Dermis blood vessel endothelial cell (primary cell): ENCODE measurements at regions not wholly inside any gene's neighbourhood (a gene's known extent, or its start where the extent isn't known, plus 50 kb on each side); places are given as distances from the start of the nearest gene placed in this dataset.

Source experiments
- DNase-seq: peaks from one replicate; pipeline ENCODE4 v3.0.0; 2010

DNA sequence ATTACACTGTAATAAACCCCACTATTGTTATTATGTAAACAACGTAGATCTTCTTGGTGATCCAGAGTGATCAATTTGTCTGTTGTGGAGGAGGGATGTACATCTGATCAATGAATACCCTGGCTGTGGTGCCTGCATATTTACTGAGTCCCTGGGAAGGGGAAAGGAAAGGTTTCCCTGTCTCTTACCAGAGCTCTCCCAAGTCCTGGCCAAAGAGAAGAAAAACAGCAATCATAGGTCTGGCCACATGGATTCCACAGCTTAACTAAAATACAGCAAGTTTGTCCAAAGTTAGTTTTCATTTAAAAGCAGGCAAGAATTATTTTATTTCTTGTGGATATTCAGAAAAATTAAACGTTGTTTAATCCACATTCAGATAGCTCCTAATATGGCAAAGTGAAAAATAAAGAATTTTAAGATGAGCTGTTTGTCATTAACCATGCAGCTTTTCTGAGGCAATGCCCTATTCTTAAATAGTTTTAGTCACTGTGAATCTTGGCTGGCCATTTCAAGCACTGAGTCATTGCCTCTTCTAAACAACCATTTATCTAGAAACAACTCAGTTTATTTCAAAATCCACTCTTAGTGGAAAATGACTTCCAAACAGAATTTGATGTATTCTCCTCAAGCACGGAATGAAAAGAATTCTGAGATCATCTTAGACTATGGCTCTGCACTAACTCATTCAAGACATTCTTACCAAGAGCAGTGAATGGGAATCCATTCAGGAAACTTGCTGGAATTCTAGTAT lies 1004.4 kb upstream of the CDH2 start:
- DNase-seq, result peak; percentile 66

DNA sequence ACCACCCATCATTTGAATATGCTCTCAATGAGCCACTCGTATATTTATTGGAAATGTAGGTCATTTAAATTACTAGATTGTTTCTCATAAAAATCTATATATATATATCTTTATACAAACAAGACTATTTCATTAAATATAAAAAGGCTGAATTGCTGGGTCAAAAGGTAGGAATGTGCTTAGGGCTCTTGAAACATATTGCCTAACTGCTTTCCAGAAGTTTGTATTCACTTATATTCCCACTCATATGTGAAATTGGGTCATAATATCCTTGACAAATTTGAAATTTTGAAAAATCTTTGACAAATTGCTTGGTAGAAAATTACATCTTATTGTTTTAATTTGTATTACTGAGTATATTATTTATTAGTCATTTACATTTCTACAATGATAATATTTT lies 999.8 kb upstream of the CDH2 start:
- DNase-seq, result no peak

DNA sequence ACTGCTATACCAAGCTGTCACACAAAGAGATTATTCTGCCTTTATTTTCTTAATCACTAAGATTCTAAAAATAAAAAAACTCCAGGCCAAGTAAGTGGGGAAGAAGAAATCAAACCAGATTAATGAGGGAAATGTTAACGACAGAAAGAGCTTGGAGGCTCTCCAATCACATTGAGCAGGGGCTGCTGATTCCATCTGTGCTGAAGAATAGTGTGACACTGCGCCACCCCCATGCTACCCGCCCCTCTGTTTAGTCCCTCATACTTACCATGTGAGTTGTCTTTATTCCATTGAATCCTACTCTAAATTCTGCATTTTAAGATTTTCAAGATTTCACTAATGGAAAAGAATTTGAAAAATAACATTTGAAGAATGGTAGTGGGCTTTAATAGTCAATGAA lies 998.0 kb upstream of the CDH2 start:
- no peak for DNase-seq

DNA sequence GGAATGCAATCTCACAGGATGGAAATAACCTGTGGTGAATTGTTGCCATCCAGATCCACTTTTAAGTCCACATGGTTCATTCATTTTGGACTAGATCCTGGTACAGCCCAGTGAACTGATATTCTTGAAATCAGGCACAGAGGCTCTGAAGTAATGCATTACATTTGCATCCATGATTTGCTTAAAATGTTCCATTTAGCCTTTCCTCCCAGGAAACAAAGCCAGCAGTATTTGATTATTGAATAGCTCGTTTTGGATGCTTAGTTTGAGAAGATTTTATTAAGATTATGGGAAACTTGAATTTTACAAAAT lies 995.8 kb upstream of the CDH2 start:
- DNase-seq, result no peak

DNA sequence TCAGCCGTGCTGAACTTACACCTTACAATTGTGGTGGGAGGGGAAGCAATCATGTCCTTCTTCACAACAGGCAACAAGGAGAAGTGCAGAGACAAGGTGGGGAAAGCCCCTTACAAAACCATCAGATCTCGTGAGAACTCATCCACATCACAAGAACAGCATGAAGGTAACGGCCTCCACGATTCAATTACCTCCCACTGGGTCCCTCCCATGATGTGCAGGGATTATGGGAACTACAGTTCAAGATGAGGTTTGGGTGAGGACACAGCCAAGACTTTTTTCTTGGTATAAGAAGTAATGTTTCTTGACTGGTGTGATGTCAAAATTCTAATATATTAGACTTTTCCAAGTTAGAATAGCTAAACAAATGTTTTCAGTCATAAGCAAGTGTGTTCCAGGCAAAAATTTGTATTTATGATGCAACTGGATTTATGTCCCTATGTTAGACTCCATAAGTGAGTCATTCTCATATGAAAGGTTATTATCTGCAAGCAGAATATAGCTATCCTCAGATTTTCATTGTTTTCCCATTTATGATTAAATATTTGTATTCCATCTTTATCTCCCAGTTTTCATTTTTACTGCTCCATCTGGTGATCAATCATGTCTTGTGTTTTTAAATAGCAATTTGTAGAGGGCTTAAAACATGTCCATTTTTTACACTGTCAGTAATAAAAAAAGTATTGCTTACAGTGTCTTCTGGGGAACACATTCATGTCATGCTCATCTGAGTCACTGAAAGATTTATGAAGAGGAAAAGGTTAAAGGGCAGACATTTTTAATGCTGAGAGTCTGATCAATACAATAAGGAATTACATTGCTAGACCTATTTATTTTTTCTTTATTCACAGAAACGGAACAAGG lies 995.2 kb upstream of the CDH2 start:
- DNase-seq, result no peak

DNA sequence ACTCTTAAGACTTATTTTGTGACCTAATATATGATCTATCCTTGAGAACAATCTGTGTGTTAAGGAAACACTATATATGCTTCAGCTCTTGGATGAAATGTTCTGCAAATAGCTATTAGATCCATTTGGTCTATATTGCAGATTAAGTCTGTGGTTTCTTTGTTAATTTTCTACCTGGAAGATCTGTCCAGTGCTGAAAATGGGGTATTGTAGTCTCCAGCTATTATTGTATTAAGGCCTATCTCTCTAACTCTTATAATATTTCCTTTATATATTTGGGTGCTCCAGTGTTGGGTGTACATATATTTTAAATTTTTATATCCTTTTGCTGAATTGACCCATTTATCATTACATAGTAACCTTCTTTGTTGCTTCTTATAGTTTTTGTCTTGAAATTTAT lies 992.7 kb upstream of the CDH2 start:
- no peak for DNase-seq

DNA sequence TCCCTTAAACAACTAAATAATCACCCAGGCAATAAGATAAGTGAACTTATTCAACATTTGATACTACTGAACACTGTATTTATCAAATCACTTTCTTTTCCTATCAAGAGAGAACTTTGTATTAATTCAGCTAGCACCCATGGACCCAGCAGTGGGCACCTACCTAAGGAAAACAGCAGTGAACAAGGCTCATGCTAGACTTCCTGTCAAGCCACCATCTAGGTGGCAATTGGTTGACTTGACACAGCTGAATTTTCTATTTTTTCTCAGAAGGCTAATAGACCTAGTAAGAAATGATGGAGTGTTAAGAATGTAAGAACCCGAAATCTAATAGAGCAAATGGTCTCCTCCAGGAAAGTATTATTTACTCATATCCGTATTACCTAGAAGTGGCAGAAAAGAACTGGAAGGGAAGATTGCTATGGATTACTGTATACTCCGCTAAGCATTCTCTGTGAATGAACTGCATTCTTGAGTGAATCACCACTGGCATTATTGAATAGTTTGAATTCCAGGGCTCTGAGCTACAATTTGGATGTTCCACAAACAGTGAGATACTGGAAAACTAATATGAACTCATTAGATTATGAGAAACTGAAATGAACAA lies 988.2 kb upstream of the CDH2 start:
- peak; percentile 94 for DNase-seq

DNA sequence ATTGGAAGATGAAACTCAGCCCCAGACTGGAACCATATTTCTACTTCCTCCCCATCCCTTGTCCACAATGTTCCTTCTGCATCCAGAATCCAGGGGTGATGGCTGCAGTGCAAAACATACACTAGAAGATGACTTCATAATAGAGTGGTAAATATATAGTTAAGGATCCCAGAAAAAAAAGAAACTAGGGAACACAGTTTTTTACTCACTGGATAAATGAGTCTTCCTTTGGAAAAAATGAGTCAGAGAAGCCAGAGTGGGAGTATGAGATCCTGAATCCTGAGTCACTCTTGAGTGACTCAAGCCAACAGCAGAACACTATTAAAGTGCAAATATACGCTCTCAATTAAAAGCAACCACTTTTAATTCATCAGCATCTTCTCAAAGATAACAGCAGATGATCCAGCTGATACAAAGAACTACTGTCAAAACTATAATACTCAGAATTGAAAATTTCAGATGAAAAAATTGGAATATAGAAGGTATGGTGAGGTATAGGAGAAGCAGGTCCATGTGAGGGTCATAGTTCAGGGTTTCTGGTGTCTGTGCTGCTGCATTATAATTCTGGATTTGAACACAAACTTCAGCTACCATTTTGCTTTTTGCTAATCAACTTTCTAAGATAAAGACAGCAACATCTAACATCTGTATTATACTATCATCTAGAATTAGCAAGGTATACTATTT lies 987.2 kb upstream of the CDH2 start:
- DNase-seq, result peak; percentile 94

DNA sequence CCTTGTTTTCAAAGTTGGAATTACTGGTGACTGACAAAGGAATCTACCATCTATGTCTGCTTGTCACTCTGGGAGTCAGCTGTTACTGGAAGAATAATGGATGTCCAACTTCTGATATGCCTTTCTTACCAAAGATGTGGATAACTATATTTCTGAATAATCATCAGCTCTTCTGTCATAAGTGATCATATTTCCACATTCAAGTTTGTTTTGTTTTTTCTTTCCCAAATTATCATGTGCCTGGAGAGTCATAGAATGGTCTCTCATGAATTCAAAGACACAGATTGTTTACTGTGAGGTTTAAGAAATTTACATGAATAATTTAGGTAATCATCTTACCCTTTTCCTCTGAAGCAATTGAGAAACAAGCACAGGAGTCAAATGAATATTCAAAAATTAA lies 986.7 kb upstream of the CDH2 start:
- DNase-seq, result peak; percentile 19

DNA sequence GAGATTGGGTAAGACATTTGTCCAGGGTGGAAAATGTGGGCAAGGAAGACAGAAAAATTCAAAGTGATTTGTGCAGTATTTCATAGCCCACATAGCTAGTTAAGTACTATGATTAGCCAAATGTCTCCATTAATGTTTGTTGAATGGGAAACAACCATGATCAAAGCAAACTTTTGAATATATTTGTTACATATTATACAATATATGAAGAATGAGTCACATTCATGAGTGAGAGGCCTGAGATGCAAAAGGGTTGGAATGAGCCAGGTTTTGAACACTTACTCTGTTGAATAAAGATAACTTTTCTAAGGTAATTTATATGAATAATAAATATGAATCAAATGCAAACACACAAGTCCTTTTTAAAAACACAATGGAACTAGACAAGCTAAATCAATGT lies 984.5 kb upstream of the CDH2 start:
- DNase-seq, result no peak

DNA sequence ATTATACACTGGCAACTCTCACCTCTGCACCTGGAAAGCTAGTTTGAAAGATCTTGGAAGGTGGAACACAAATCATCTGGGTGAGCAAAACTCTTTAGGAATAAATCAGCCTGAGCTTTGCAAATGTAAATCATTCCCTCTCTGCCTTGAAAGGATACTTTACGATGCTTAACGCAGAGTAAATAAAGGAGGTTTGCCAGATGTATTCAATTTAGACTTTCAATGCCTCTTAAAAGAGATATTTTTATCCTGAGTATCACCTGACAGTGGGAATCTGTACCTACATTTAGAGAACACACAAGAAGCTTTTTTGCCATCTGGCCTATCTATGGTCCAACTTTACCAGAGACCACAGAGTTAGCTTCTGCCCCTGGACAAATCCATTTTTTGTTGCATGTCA lies 983.2 kb upstream of the CDH2 start:
- no peak for DNase-seq

DNA sequence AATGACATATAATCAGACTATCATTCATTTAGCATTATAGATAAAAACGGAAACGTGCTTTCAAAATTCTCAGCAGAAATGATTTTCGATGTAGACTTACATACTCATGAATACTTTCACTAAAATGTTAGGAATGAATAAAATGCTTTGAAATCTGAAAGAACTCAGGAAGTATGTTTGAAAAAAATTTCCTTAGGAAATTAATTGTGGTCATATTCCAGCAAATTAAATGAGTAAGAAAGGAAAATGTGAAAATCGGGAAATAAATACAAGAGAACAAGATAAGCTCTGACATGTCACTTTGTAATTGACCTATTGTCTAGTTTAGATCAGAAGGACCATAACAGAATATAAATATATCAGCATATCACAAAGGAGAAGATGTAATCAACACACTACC lies 981.0 kb upstream of the CDH2 start:
- peak; percentile 16 for DNase-seq

DNA sequence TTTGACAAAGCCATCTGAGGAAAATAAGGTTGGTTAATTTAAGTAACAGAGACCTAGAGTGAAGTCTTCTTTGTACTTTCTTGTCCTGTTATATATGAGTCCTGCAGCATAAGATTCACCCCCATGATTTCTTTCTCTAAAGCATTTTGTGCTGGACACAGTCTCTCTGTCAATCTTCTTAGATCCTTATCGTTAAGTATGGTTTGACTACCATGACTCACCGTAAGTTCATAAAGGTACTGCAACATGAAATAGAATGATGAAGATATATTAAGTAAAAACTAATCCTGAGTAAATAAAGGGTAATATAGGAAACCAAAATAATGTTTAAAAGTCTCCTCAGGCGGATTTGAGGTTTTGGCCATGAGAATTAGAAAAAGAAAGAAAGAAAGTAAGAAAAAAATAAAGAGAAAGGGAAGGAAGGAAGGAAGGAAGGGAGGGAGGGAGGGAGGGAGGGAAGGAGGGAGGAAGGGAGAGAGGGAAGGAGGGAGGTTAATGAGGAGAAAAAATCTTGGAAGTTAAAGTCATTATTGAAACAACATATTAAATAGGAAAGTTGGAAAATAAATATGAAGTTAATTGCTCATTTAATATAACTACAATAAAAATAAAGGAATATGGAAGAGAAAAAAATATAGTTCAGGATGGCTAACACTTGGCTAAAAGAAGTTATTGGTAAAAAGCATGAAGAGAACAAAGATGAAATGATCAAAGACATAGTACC lies 980.3 kb upstream of the CDH2 start:
- DNase-seq, result peak; percentile 50

DNA sequence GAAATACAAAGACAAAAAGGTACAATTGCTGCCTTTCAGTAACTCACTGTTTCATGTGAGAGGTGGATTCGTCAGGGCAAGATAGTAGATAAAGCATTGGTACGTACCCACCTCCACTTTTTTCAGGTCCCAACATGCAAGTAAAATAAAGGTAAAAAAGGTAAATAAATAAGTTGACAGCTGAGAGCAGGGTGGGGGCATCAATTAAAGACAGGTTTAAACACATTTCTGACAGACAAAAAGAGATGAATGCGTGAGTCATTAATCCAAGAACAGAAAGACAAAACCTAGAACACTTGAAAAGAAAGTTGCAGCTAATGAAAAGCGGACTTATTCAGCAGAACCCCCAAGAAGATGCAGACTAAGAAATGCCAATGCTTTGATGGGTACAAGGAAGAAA lies 979.6 kb upstream of the CDH2 start:
- DNase-seq, result no peak

DNA sequence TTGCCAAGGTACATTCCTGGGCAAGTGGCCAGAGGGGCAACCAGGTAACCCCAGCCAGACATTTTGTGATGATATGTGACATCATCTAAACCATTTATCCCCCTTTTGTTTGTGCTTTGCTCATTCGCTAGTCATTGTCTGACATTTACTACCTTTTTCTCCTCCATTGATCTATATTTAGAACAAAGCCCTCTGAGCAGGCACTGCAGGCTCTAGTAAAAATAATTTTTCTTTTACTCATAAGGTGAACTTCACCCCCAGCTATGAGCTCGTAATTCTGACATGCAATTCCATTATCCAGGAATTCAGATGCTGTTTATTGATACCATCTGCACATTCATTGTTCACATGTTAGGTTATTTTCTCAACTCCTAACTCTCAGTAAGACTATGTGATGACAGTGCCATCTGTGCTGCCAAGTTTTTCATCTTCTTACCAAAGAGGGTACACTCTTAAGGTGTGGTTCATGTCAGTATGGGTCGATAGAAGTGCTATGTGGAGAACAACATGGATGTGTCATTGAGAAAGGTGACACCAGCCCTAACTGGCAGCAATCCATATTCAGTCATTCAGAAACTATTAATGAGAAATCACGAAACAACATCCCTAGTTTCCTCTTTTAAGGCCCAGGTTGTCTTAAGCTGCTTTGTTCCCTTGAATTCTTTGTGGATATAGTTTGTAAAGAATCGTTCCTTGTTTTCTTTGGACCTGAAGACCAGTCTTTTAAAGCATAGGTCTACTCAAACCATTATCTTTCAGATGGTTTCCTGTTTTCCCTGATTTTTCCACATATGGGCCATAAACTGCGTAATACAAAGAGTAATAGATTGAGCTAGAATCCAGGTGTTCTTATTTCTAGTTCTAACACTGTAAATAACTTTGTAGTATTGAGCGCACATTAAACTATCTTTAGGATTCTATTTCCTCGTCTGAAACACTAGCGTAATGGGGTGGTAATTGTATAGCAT lies 978.1 kb upstream of the CDH2 start:
- peak; percentile 85 for DNase-seq

DNA sequence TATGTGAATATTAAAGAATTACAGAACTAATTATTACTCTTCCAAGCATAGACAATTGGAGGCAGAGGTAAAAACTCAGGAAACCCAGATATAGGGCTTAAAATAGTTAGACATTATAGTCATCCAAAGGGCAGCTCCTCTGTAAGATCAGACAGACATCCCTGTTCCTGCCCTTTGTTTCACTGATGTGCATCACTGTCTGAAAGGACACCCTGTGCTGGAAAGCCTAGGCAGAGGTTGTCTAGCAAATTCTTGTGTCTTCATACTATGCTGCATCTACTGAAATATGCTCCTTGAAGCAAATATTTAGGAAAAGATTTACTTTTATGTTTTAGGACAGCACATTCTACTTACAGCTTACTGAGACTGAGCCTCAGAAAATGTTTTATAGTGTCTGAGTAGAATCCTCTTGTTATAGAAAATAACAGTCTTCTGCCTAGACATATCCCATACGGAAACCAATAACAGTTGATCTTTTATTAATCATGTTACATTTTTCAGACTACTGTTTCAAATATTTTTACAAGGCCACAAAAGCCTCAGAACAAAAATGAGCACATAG lies 977.3 kb upstream of the CDH2 start:
- peak; percentile 35 for DNase-seq

DNA sequence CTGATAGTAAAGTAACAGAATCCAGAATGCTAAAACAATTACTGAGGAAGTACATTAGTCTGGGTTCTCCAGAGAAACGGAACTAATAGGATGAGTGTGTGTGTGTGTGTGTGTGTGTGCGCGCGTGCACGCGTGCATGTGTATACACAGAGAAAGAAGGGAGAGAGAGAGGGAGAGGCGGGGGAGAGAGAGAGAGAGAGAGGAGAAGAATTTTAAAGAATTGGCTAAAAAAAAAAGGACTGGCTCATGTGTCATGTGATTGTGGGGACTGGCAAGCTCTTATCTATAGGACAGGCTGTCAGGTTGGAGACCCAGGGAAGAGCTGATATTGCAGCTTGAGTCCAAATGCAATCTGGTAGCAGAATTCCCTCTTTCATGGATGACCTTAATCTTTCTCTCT lies 976.2 kb upstream of the CDH2 start:
- no peak for DNase-seq

DNA sequence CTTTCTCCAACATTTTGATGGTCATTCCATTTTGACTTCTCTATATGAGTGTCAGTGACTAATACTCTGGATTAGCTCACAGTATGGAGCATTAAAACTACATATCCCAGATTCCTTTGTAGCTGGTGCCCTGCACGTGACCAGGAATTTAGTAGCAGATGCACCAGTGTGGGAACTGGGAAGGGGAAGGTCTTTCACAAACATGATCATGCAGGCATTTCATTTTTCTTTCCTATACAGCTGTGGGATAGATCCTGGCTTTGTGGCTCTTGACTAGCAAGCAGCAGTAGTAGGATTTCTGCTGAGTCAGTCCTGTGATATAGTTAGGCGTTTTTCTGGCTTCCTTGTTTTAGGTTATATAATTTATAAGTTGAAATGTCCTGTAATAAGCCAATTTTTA lies 971.0 kb upstream of the CDH2 start:
- DNase-seq, result peak; percentile 52

DNA sequence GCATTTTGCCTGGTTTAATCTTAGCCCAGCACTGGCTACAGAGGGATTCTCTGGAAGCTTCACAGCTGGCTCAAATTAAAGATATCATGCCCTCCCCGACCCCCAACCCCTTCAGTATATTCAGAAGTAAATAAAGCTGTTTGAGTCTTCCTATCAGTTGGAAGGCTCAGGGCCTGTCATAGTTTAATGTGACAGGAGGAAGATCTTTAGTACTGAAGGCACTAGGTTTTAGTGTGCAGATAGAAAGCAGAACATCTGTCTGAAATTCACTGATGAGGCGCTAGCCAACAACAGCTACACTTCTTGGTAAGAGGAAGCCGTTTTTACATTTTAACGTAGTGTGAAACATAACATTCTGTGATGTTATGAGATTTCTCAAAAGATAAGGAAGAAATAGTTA lies 969.1 kb upstream of the CDH2 start:
- DNase-seq, result no peak

DNA sequence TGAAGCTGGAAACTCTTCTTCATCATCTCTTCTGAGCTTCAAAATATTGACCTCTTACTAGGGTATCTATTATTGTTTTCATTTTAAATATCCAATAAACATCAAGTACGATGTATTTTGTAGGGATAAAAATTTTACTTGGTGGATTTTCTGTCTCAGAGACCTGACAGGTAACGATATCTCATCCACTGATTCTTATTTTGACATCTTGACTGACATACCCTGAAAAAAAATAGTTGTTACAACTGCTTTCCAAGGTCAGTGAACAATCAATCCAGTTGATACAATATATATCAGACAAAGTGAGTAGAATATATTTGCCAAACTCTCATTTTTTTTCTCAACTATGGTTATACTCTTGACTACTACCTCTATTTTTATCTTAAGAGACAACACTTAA lies 963.7 kb upstream of the CDH2 start:
- no peak for DNase-seq
